Lung (tissue), 11 donors: ENCODE measurements at regions not wholly inside any gene's neighbourhood (a gene's known extent, or its start where the extent isn't known, plus 50 kb on each side); places are given as distances from the start of the nearest gene placed in this dataset.

Experiments used
- ATAC-seq: fragments of 200-7000 bp; cut with Tn5 transposase; one replicate; pipeline ENCODE4 v1.9.1; 2020; ENCODE audit warnings: moderate number of reproducible peaks; ENCODE audit not compliant: insufficient read depth, low FRiP score
- DNase-seq, 3 donors: peaks; one replicate each; pipeline ENCODE4 v3.0.0-alpha.2; 2013 to 2017
- H3K27ac ChIP-seq, 2 donors: one replicate each; pipeline ENCODE4 v1.5.1; 2013; ENCODE audit warnings: mild to moderate bottlenecking in 2 of 2, moderate library complexity in 2 of 2, control low read depth in 1 of 2, inconsistent platforms in 1 of 2, low read depth in 1 of 2, low read length in 1 of 2
- H3K27me3 ChIP-seq, 3 donors: one replicate each; pipeline ENCODE4 v1.5.1; 2013; ENCODE audit warnings: low read length in 2 of 3; ENCODE audit not compliant: control insufficient read depth in 3 of 3, insufficient read depth in 3 of 3
- H3K36me3 ChIP-seq, 4 donors: one replicate each; pipeline ENCODE4 v1.5.1; 2013; ENCODE audit warnings: low read length in 4 of 4, mild to moderate bottlenecking in 1 of 4, moderate library complexity in 1 of 4; ENCODE audit not compliant: control insufficient read depth in 4 of 4, insufficient read depth in 4 of 4
- H3K4me1 ChIP-seq, 5 donors: one replicate each; pipeline ENCODE4 v1.5.1; 2013; ENCODE audit warnings: low read length in 5 of 5, mild to moderate bottlenecking in 2 of 5, moderate library complexity in 1 of 5; ENCODE audit not compliant: control insufficient read depth in 5 of 5, insufficient read depth in 5 of 5
- H3K4me3 ChIP-seq: one replicate; pipeline ENCODE4 v1.5.1; 2013; ENCODE audit warnings: mild to moderate bottlenecking, control low read depth, moderate library complexity
- H3K9ac ChIP-seq, 2 donors: one replicate each; pipeline ENCODE4 v1.5.1; 2013; ENCODE audit warnings: low read length in 2 of 2, control low read depth in 1 of 2; ENCODE audit not compliant: insufficient read depth in 1 of 2
- H3K9me3 ChIP-seq, 4 donors: one replicate each; pipeline ENCODE4 v1.5.1; 2013; ENCODE audit warnings: low read length in 3 of 4, mild to moderate bottlenecking in 1 of 4, moderate library complexity in 1 of 4; ENCODE audit not compliant: control insufficient read depth in 4 of 4, insufficient read depth in 3 of 4
- WGBS, 2 donors: extraction: QIAGEN DNeasy Blood & Tissue Kit; methylation state at CpG; one replicate each; pipeline ENCODE4 v1.1.7; 2013; 5-methylcytosine and 5-hydroxymethylcytosine counted together
- TF ChIP-seq, protein P1 (sequence below): IDR thresholded peaks from 2 replicates; pipeline ENCODE4 v1.5.1; 2012; ENCODE audit warnings: mild to moderate bottlenecking; ENCODE audit errors: control extremely low read depth, extremely low read depth
- donor health status: control.
- donor health status: control.
- donor health status: Bipolar disorder and iron deficiency.
- donor health status: healthy.
- donor health status: DM: yes; HTN: yes; CAD: no.

DNA sequence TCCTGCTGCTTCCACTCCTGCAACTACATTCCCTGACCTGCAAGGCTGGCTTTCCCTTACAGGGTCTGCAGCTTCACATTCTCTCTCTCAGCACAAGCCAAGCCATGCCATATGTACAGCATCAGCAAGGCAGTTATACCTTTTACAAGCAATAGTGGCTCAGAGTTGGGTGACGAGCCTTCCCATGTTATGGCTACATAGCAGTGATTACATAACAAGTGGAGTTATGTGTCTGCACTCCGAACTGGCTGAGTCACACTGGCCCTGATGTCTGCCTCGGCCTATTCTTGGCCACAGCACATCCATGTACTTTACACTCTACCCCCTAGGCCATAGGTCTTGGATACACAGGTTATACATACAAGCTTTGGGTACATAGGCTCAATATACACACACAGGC, 52.0 kb upstream of the SNCAIP start:
- Histone ChIP-seq H3K36me3 (no peaks in the 10 kb centered on the region), H3K9me3 (peaks cover 0 to 7% (median 2%) of the 10 kb centered on the region in 4 donors), H3K9ac (no peak overlapping the region), H3K4me3 (no peak overlapping the region), H3K4me1 (peaks cover 0 to 4% (median 0%) of the 10 kb centered on the region in 5 donors), H3K27ac (no peak overlapping the region), H3K27me3 (no peaks in the 10 kb centered on the region)
- TF ChIP-seq, protein P1, sequence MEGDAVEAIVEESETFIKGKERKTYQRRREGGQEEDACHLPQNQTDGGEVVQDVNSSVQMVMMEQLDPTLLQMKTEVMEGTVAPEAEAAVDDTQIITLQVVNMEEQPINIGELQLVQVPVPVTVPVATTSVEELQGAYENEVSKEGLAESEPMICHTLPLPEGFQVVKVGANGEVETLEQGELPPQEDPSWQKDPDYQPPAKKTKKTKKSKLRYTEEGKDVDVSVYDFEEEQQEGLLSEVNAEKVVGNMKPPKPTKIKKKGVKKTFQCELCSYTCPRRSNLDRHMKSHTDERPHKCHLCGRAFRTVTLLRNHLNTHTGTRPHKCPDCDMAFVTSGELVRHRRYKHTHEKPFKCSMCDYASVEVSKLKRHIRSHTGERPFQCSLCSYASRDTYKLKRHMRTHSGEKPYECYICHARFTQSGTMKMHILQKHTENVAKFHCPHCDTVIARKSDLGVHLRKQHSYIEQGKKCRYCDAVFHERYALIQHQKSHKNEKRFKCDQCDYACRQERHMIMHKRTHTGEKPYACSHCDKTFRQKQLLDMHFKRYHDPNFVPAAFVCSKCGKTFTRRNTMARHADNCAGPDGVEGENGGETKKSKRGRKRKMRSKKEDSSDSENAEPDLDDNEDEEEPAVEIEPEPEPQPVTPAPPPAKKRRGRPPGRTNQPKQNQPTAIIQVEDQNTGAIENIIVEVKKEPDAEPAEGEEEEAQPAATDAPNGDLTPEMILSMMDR, result no peak
- WGBS, 2 donors, result 71 to 79% methylated on average over 3 of the region's 3 CpGs
- DNase-seq (no peak), ATAC-seq (no peak)

DNA sequence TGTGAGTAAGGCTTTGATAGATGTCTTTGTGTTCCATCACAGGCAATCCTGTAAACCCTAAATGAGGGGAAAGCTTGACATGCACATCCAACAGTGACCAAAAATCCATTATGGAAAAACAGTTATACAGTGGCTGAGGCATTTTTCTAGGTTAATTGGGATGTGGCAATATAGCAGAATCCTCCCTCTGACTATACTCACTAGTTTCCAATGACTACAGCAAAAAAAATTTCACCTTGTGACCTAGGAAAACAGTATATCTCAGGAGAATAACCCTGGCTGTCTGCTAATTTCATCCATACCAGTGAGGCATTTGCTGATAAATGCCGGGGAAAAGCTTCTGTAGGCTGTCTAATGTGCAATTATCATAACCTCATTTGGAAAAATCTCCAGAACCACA, 49.9 kb upstream of the SNCAIP start:
- WGBS, 2 donors, result 77 to 86% methylated on average over 1 of the region's 1 CpG
- no peak overlapping the region for H3K4me3 ChIP-seq
- no peak overlapping the region for H3K27ac ChIP-seq
- TF ChIP-seq, protein P1, result no peak
- peaks cover 0 to 7% (median 2%) of the 10 kb centered on the region in 4 donors for H3K9me3 ChIP-seq
- no peak for DNase-seq
- no peak for ATAC-seq
- H3K4me1 ChIP-seq, result peaks cover 0 to 4% (median 0%) of the 10 kb centered on the region in 5 donors
- H3K9ac ChIP-seq, result no peak overlapping the region
- H3K36me3 ChIP-seq, result no peaks in the 10 kb centered on the region
- no peaks in the 10 kb centered on the region for H3K27me3 ChIP-seq
